ENCODE measurements at regions not wholly inside any gene's neighbourhood (a gene's known extent, or its start where the extent isn't known, plus 50 kb on each side); places are given as distances from the start of the nearest gene placed in this dataset. TPM values are rescaled to one million over a fixed set of nuclear protein-coding genes. Genes with fewer than 3 reads are reported as not detected.

DNA sequence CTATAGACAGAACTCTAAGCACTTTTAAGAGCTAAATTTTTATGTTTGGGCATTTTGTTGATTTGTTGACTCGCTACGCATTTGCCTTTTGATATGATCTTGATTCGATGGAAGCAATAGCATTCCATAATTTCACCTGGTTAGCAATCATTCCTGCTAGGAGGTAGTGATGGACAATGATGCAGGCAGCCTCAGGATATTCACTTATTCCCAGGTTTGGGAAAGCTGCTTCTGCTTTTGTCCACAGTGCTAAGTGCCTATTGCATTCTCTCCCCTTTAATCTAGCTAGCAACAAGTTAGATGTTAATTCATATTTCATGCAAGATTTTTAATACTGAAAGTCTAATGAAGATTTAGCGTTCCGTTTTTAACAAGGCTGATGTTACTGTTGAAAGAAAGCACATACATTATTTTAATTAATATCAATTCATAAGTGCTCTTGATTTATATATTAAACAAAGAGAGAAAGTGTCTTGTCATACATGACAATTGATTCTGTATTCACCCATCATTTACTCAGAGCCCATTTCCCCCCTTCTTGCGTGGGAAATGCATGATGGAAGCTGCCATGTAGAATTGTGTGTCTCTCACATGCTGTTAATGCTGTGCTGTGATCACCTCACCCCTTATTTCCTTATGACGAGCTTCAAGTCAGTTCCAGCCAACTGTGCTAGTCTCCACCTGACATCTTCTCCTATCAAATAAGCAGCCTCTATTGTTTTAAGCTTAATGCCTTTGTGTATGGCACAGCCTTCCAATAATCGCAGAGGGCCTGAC is 53.0 kb upstream of the TMCO5A start:
- no peak overlapping the region for H3K27ac ChIP-seq (ENCODE audit: low read depth in 1 of 2, low read length in 2 of 2)
- no peak for DNase-seq (ENCODE audit: low spot score)
- H3K4me1 ChIP-seq (ENCODE audit: control insufficient read depth in 4 of 4, insufficient read depth in 4 of 4, low read length in 3 of 4), result peaks cover 4 to 8% (median 7%) of the 10 kb centered on the region in 4 donors
- no peak overlapping the region for H3K4me3 ChIP-seq (ENCODE audit: low read depth in 1 of 3, low read length in 3 of 3)
- no peaks in the 10 kb centered on the region for H3K9me3 ChIP-seq (ENCODE audit: control insufficient read depth in 4 of 4, low read length in 3 of 4)
- no peak overlapping the region for H3K9ac ChIP-seq (ENCODE audit: low read depth in 1 of 2, low read length in 2 of 2)
- H3K36me3 ChIP-seq (ENCODE audit: control insufficient read depth in 4 of 4, insufficient read depth in 3 of 4, low read depth in 1 of 4, low read length in 3 of 4), result no peaks in the 10 kb centered on the region
- 85% methylated on average over 8 of the region's 8 CpGs for WGBS
- no peak for TF ChIP-seq FOXA2 (IDR thresholded peaks at IDR 0.05)
- TF ChIP-seq, protein P1, sequence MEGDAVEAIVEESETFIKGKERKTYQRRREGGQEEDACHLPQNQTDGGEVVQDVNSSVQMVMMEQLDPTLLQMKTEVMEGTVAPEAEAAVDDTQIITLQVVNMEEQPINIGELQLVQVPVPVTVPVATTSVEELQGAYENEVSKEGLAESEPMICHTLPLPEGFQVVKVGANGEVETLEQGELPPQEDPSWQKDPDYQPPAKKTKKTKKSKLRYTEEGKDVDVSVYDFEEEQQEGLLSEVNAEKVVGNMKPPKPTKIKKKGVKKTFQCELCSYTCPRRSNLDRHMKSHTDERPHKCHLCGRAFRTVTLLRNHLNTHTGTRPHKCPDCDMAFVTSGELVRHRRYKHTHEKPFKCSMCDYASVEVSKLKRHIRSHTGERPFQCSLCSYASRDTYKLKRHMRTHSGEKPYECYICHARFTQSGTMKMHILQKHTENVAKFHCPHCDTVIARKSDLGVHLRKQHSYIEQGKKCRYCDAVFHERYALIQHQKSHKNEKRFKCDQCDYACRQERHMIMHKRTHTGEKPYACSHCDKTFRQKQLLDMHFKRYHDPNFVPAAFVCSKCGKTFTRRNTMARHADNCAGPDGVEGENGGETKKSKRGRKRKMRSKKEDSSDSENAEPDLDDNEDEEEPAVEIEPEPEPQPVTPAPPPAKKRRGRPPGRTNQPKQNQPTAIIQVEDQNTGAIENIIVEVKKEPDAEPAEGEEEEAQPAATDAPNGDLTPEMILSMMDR (IDR thresholded peaks at IDR 0.05; ENCODE audit: low read depth, low read length, missing input control), result no peak
- TF ChIP-seq HNF4A (conservative IDR thresholded peaks at IDR 0.05), result no peak
- no peak for TF ChIP-seq RAD21 (IDR thresholded peaks at IDR 0.05)
- TF ChIP-seq ATF3 (IDR thresholded peaks at IDR 0.05), result no peak
- TF ChIP-seq SP1 (IDR thresholded peaks at IDR 0.05), result no peak
- TF ChIP-seq, protein P2, sequence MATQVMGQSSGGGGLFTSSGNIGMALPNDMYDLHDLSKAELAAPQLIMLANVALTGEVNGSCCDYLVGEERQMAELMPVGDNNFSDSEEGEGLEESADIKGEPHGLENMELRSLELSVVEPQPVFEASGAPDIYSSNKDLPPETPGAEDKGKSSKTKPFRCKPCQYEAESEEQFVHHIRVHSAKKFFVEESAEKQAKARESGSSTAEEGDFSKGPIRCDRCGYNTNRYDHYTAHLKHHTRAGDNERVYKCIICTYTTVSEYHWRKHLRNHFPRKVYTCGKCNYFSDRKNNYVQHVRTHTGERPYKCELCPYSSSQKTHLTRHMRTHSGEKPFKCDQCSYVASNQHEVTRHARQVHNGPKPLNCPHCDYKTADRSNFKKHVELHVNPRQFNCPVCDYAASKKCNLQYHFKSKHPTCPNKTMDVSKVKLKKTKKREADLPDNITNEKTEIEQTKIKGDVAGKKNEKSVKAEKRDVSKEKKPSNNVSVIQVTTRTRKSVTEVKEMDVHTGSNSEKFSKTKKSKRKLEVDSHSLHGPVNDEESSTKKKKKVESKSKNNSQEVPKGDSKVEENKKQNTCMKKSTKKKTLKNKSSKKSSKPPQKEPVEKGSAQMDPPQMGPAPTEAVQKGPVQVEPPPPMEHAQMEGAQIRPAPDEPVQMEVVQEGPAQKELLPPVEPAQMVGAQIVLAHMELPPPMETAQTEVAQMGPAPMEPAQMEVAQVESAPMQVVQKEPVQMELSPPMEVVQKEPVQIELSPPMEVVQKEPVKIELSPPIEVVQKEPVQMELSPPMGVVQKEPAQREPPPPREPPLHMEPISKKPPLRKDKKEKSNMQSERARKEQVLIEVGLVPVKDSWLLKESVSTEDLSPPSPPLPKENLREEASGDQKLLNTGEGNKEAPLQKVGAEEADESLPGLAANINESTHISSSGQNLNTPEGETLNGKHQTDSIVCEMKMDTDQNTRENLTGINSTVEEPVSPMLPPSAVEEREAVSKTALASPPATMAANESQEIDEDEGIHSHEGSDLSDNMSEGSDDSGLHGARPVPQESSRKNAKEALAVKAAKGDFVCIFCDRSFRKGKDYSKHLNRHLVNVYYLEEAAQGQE (IDR thresholded peaks at IDR 0.05), result no peak
- TF ChIP-seq, protein P3, sequence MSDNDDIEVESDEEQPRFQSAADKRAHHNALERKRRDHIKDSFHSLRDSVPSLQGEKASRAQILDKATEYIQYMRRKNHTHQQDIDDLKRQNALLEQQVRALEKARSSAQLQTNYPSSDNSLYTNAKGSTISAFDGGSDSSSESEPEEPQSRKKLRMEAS (IDR thresholded peaks at IDR 0.05), result no peak
- TF ChIP-seq TAF1 (conservative IDR thresholded peaks at IDR 0.05), result no peak
- no peak for TF ChIP-seq HNF4G (IDR thresholded peaks at IDR 0.05)
- no peak for TF ChIP-seq YY1 (IDR thresholded peaks at IDR 0.05)
- TF ChIP-seq FOXA1 (IDR thresholded peaks at IDR 0.05), result no peak
- no peak for TF ChIP-seq GABPA (IDR thresholded peaks at IDR 0.05 in 1 of 2, conservative IDR thresholded peaks at IDR 0.05 in 1 of 2)
- no peaks in the 10 kb centered on the region for H3K27me3 ChIP-seq (ENCODE audit: control insufficient read depth in 4 of 4, insufficient read depth in 4 of 4, low read length in 3 of 4)

GRCh38 chr15:37882640-37883039 is 51.8 kb upstream of the TMCO5A start:
- Histone ChIP-seq H3K4me3 (ENCODE audit: low read depth in 1 of 3, low read length in 3 of 3) (no peak overlapping the region), H3K9me3 (ENCODE audit: control insufficient read depth in 4 of 4, low read length in 3 of 4) (no peaks in the 10 kb centered on the region), H3K4me1 (ENCODE audit: control insufficient read depth in 4 of 4, insufficient read depth in 4 of 4, low read length in 3 of 4) (peaks cover 4 to 8% (median 7%) of the 10 kb centered on the region in 4 donors), H3K9ac (ENCODE audit: low read depth in 1 of 2, low read length in 2 of 2) (no peak overlapping the region), H3K27ac (ENCODE audit: low read depth in 1 of 2, low read length in 2 of 2) (no peak overlapping the region), H3K36me3 (ENCODE audit: control insufficient read depth in 4 of 4, insufficient read depth in 3 of 4, low read depth in 1 of 4, low read length in 3 of 4) (no peaks in the 10 kb centered on the region), H3K27me3 (ENCODE audit: control insufficient read depth in 4 of 4, insufficient read depth in 4 of 4, low read length in 3 of 4) (no peaks in the 10 kb centered on the region)
- DNase-seq (ENCODE audit: low spot score), result no peak
- TF ChIP-seq ATF3 (IDR thresholded peaks at IDR 0.05) (no peak), EGR1 (IDR thresholded peaks at IDR 0.05; ENCODE audit: low read depth in 2 of 2) (no peak), JUND (IDR thresholded peaks at IDR 0.05) (no peak), SP1 (IDR thresholded peaks at IDR 0.05) (no peak), GABPA (IDR thresholded peaks at IDR 0.05 in 1 of 2, conservative IDR thresholded peaks at IDR 0.05 in 1 of 2) (no peak), YY1 (IDR thresholded peaks at IDR 0.05) (no peak), FOXA2 (IDR thresholded peaks at IDR 0.05) (no peak)
- TF ChIP-seq, protein P3 (IDR thresholded peaks at IDR 0.05), result no peak
- WGBS, result 76% methylated on average over 2 of the region's 2 CpGs

Small RNAs in the stretch of these regions (small RNA-seq; reads per million reads assigned to genes)
- not detected for gene RF00017

All from liver (tissue), 9 donors.